ENCODE measurements at regions not wholly inside any gene's neighbourhood (a gene's known extent, or its start where the extent isn't known, plus 50 kb on each side); places are given as distances from the start of the nearest gene placed in this dataset.

- no peaks in the 10 kb centered on the region for H3K4me1 ChIP-seq (ENCODE audit: insufficient read depth, low read length)
- no peaks in the 10 kb centered on the region for H3K27me3 ChIP-seq (ENCODE audit: insufficient read depth, low read length)
- no peak overlapping the region for H3K27ac ChIP-seq (ENCODE audit: low read depth, low read length)
- Mint-ChIP-seq H3K4me1 (ENCODE audit: low read depth, unreplicated experiment) (no peaks in the 10 kb centered on the region), H3K9me3 (ENCODE audit: unreplicated experiment) (no peaks in the 10 kb centered on the region), H3K4me3 (ENCODE audit: unreplicated experiment) (no peak overlapping the region), H3K27me3 (ENCODE audit: low read depth, unreplicated experiment) (no peaks in the 10 kb centered on the region), H3K27ac (ENCODE audit: unreplicated experiment) (no peak overlapping the region), H3K36me3 (ENCODE audit: low read depth, unreplicated experiment) (no peaks in the 10 kb centered on the region)
- H3K36me3 ChIP-seq (ENCODE audit: insufficient read depth, low read length), result no peaks in the 10 kb centered on the region
- no peaks in the 10 kb centered on the region for H4K20me1 ChIP-seq (ENCODE audit: insufficient read depth, low read length)
- TF ChIP-seq CTCF (IDR thresholded peaks at IDR 0.05; ENCODE audit: insufficient read depth, low read depth, low read length), result no peak
- TF ChIP-seq EZH2 (IDR thresholded peaks at IDR 0.05; ENCODE audit: insufficient read depth, low read length), result no peak
- FAIRE-seq (no peak), DNase-seq (ENCODE audit: low read depth) (no peak)
- no peaks in the 10 kb centered on the region for H3K9me3 ChIP-seq (ENCODE audit: insufficient read depth, low read depth, low read length)
- no peak overlapping the region for H3K4me3 ChIP-seq (ENCODE audit: insufficient read depth, low read depth, low read length)
- H3K9ac ChIP-seq (ENCODE audit: low read length), result no peak overlapping the region
- H3K79me2 ChIP-seq (ENCODE audit: insufficient read depth, low read length), result no peaks in the 10 kb centered on the region
- no peak overlapping the region for H3K4me2 ChIP-seq (ENCODE audit: low read length)
- no peak overlapping the region for H2AFZ ChIP-seq (ENCODE audit: low read depth, low read length)
Measured at GRCh38 chr3:4053975-4054374, 249.2 kb upstream of the SETMAR start.

GRCh38 chr3:4060064-4060463 is 243.1 kb upstream of the SETMAR start:
- H3K9ac ChIP-seq (ENCODE audit: low read length), result no peak overlapping the region
- DNase-seq (ENCODE audit: low read depth), result peak; percentile 12
- no peaks in the 10 kb centered on the region for H3K36me3 ChIP-seq (ENCODE audit: insufficient read depth, low read length)
- H3K4me3 ChIP-seq (ENCODE audit: insufficient read depth, low read depth, low read length), result no peak overlapping the region
- Mint-ChIP-seq H3K4me1 (ENCODE audit: low read depth, unreplicated experiment) (peaks cover 13% of the 10 kb centered on the region), H3K4me3 (ENCODE audit: unreplicated experiment) (no peak overlapping the region), H3K9me3 (ENCODE audit: unreplicated experiment) (peaks cover 4% of the 10 kb centered on the region), H3K27me3 (ENCODE audit: low read depth, unreplicated experiment) (no peaks in the 10 kb centered on the region), H3K27ac (ENCODE audit: unreplicated experiment) (peak overlapping the region; percentile 22), H3K36me3 (ENCODE audit: low read depth, unreplicated experiment) (peaks cover 2% of the 10 kb centered on the region)
- H3K9me3 ChIP-seq (ENCODE audit: insufficient read depth, low read depth, low read length), result no peaks in the 10 kb centered on the region
- H3K4me1 ChIP-seq (ENCODE audit: insufficient read depth, low read length), result no peaks in the 10 kb centered on the region
- peak overlapping the region; percentile 22 for H3K4me2 ChIP-seq (ENCODE audit: low read length)
- no peak overlapping the region for H3K27ac ChIP-seq (ENCODE audit: low read depth, low read length)
- no peak for FAIRE-seq
- H2AFZ ChIP-seq (ENCODE audit: low read depth, low read length), result no peak overlapping the region
- TF ChIP-seq EZH2 (IDR thresholded peaks at IDR 0.05; ENCODE audit: insufficient read depth, low read length) (no peak), CTCF (IDR thresholded peaks at IDR 0.05; ENCODE audit: insufficient read depth, low read depth, low read length) (no peak)
- H3K79me2 ChIP-seq (ENCODE audit: insufficient read depth, low read length), result no peaks in the 10 kb centered on the region
- no peaks in the 10 kb centered on the region for H4K20me1 ChIP-seq (ENCODE audit: insufficient read depth, low read length)
- no peaks in the 10 kb centered on the region for H3K27me3 ChIP-seq (ENCODE audit: insufficient read depth, low read length)

GRCh38 chr3:4060603-4061002 is 242.6 kb upstream of the SETMAR start:
- no peak for DNase-seq (ENCODE audit: low read depth)
- Histone ChIP-seq H3K4me3 (ENCODE audit: insufficient read depth, low read depth, low read length) (no peak overlapping the region), H3K9ac (ENCODE audit: low read length) (no peak overlapping the region), H2AFZ (ENCODE audit: low read depth, low read length) (no peak overlapping the region), H3K9me3 (ENCODE audit: insufficient read depth, low read depth, low read length) (no peaks in the 10 kb centered on the region), H4K20me1 (ENCODE audit: insufficient read depth, low read length) (no peaks in the 10 kb centered on the region), H3K4me2 (ENCODE audit: low read length) (peak overlapping the region; percentile 22), H3K27ac (ENCODE audit: low read depth, low read length) (no peak overlapping the region), H3K79me2 (ENCODE audit: insufficient read depth, low read length) (no peaks in the 10 kb centered on the region), H3K27me3 (ENCODE audit: insufficient read depth, low read length) (no peaks in the 10 kb centered on the region), H3K4me1 (ENCODE audit: insufficient read depth, low read length) (no peaks in the 10 kb centered on the region), H3K36me3 (ENCODE audit: insufficient read depth, low read length) (no peaks in the 10 kb centered on the region)
- no peak for FAIRE-seq
- H3K27me3 Mint-ChIP-seq (ENCODE audit: low read depth, unreplicated experiment), result no peaks in the 10 kb centered on the region
- H3K9me3 Mint-ChIP-seq (ENCODE audit: unreplicated experiment), result peaks cover 4% of the 10 kb centered on the region
- peaks cover 13% of the 10 kb centered on the region for H3K4me1 Mint-ChIP-seq (ENCODE audit: low read depth, unreplicated experiment)
- no peak overlapping the region for H3K4me3 Mint-ChIP-seq (ENCODE audit: unreplicated experiment)
- H3K27ac Mint-ChIP-seq (ENCODE audit: unreplicated experiment), result no peak overlapping the region
- TF ChIP-seq EZH2 (IDR thresholded peaks at IDR 0.05; ENCODE audit: insufficient read depth, low read length) (no peak), CTCF (IDR thresholded peaks at IDR 0.05; ENCODE audit: insufficient read depth, low read depth, low read length) (no peak)
- peaks cover 2% of the 10 kb centered on the region for H3K36me3 Mint-ChIP-seq (ENCODE audit: low read depth, unreplicated experiment)

Data from astrocyte (in vitro differentiated cells and primary cell).